ENCODE measurements at regions not wholly inside any gene's neighbourhood (a gene's known extent, or its start where the extent isn't known, plus 50 kb on each side); places are given as distances from the start of the nearest gene placed in this dataset.
"Not testable (repeated sequence)": the region's sequence is repeated elsewhere in the genome, so short reads cannot be mapped to it uniquely, and the experiment has no call there.

DNA sequence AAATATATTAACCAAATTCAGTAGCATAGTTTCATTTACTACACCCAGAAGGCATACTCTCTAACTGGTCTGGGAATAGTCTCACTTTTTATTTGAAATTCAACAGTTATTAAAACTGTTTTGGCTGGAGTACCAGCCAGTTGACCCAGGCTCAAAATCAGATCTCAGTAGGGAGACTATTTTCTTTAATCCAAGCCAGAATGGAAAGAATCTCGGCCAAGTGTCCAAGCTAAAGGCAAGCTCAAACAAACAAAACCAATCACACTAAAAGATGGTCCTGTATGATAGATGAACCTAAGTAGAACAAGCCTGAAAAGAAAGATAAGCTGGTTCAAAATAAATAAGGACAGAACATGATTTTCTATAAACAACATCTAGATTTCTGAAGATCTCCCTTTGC is 259.6 kb upstream of the POM121L12 start:
- no peak for DNase-seq

DNA sequence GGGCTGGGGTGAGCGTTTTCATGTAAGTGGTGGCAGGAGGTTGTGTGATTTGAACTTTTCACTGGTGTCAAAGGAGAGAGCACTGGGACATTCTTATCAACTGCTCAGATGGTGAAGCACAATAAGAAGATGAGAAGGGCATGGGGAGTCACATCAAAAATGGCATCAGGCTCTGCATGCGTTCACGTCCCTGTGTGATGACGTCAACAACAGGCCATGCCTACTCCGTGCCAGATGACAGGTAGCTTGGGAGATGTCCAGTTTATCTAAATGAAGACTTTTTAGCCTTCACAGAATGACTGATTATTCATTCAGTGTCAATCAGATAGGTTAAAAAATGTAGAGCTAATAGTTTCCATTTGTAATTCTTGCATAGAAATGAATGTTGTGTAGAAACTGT is 264.3 kb upstream of the POM121L12 start:
- no peak for DNase-seq

DNA sequence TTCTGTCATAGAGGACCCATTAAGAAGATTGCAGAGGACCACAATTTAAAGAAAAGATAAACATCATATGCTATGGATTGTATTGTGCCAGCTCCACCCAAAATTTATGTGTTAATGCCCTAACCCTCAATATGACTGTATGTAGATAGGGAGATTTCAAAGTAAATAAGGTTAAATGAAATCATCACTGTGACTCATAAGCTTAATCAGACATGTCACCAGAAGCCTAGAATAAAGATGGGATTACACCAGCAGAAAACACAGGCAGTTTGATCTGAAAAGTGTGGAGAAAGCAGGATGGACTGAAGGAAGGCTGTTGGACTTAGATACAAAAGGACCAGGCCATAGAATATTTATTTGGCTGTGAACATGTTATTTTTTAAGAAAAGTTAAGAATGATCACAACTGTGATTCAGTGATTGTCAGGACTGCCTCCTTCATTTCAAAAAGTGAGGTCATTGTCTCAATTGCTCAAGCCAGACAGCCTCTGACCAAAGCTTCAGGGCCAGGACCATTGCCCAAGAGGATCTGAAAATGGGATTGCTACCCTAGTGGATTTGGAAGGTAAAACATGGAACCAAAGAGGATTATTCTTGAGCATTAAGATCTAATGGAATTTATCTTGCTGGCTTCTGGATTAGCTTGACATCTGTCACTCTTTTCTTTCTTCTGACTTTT is 270.8 kb upstream of the POM121L12 start:
- no peak for DNase-seq

- DNase-seq: no peak
Measured at GRCh38 chr7:52758356-52758755, 277.1 kb upstream of the POM121L12 start.

GRCh38 chr7:52753855-52754254 is 281.6 kb upstream of the POM121L12 start:
- DNase-seq: no peak

DNA sequence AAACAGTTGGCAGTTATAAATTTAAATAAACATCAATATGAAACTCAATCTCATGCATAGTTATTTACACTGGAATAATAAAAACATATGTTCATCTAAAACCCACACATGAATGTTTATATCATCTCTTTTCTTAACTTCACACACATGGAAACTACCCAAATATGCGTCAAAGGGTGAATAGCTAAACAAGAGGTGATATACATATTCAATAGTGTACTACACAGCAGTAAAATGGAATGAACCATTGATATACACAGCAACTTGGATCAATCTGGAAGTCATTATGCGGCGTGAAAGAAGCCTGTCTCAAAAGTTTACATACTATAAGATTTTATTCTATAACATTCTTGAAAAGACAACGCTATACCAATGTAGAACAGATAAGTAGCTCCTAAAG is 282.5 kb upstream of the POM121L12 start:
- no peak for DNase-seq

- no peak for DNase-seq
Measured at GRCh38 chr7:52749880-52750279, 285.6 kb upstream of the POM121L12 start.

DNA sequence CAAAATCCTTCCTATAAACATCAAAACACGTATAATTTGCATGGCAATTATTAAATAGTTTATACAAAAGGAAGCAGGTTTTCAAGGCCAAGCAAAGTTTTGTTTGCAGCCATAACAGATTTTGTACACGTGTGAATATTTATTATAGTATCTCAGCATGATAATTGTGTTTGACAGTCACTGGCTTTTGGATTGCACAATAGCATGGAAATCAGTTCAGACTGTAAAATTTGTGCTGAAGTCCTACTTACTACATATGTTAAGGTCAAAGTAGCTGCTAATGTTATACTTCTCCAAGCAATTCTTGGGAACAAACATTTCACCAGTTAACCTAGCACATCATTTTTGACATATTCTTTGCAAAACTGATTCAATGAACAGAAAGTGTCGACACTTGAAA is 287.6 kb upstream of the POM121L12 start:
- DNase-seq: no peak

- no peak for DNase-seq
Measured at GRCh38 chr7:52741670-52742290, 293.7 kb upstream of the POM121L12 start.

DNA sequence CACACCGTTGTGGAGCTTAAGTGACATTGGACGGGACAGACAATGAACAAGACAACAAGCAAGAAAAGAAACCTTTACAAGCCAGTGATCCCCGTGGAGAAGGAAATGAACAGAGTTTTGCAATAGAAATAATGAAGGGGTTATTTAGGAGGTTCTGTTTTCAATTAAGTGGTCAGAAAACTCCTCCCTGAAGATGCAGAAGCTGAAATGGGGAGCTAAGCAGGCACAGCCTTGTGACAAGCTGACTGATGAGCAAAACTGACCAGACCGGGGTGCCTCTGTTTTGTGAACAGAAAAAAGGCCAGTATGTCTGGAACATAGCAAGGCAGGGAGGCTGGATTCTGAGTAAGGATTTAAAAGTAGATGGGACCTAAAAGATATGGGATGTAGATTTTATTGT is 299.8 kb upstream of the POM121L12 start:
- DNase-seq: no peak

GRCh38 chr7:52728683-52729082 is 306.8 kb upstream of the POM121L12 start:
- not testable (repeated sequence) for DNase-seq

DNA sequence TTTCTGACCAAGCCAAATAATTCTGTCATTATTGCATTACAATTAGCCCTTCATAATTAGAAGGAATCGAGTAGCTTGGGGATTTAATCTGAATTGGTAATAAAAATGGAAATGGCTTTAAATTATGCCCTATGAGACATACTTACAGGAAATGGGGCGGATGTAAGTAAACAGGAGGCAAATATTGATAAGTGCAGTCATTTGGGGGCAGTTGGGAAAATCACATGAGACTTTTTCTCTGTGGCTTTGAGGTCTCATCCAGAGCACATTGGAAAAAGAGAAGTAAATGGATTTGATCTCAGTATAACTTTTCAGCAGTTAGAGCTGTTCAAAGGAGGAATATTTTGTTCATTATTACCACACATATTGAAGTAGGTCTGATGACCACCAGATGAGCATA is 307.8 kb upstream of the POM121L12 start:
- no peak for DNase-seq

GRCh38 chr7:52726986-52727385 is 308.4 kb upstream of the POM121L12 start:
- DNase-seq: no peak

DNA sequence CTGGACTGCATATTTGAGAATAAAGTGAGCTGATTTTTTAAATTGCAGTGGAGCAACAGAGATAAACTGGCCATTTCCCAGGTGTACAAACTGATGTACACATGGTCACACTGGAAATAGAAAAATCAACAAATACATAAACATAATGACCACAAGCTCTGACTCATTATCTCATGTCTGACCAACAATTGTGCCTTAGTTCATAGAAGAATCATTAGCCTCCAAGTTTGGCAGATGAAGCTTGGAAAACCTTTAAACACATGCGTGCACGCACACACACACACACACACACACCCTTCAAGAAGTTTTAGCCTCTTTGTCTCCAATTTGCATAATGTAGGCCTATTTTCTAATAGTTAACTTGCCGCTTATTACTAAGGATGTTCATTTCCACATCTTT is 308.9 kb upstream of the POM121L12 start:
- no peak for DNase-seq

GRCh38 chr7:52723606-52724005 is 311.8 kb upstream of the POM121L12 start:
- DNase-seq: no peak

- no peak for DNase-seq
Measured at GRCh38 chr7:52720856-52721255, 314.6 kb upstream of the POM121L12 start.

DNA sequence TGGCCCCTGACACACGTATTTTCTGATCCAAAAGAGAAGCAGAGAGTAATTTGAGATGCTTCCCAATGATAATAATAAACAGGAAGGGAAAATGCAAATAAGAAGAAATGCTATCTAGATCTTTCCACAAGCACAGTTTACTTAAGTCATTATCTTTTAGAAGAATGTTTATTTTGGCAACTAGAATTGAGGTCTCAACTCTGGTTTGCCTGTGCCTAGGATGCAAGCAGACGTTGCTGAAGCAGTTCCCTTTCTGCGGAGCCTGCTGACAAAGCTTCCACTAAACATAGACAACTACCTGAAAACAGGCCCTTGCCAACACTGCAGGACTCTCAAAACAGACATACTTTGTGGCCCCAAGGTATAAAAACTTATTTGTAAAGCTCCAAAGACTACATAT is 315.8 kb upstream of the POM121L12 start:
- no peak for DNase-seq

- no peak for DNase-seq
Measured at GRCh38 chr7:52715701-52716100, 319.7 kb upstream of the POM121L12 start.

DNA sequence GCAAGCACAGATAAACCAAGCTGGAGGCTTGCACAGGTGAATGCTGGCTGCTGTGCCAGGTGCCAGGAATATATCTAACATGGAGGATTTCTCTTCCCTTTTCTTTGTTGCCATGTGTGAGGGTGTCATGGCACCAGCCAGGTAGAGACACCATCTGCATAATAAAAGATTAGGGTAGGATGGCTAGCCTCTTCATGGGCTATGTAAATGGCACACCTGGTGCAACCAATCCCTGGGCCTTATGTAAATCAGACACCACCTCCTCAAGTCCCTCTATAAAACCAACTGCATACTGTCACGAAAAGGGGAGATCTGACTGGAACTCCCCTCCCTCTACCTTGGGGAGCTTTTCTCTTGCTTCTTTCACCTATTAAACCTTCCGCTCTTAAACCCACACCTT is 322.5 kb upstream of the POM121L12 start:
- no peak for DNase-seq

GRCh38 chr7:52711951-52712350 is 323.5 kb upstream of the POM121L12 start:
- no peak for DNase-seq

- no peak for DNase-seq
Measured at GRCh38 chr7:52708846-52709245, 326.6 kb upstream of the POM121L12 start.

DNA sequence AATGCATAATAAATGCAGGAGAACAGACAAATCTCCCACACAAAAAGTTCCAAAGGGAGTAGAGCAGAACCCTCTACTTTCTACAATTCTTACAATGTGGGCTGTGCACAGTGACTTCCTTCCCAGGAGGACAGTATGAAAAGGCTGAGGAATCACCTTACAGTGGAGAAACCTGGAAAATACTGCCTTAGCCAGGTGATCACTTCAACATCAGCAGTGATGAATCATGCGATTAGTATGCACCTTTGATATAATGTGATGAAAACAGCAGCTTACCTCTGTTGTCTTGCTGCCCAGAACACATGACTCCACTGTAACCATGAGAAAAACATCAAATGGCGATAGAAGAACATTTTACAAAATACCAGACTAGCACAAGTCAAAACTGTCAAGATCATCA is 329.7 kb upstream of the POM121L12 start:
- no peak for DNase-seq

DNA sequence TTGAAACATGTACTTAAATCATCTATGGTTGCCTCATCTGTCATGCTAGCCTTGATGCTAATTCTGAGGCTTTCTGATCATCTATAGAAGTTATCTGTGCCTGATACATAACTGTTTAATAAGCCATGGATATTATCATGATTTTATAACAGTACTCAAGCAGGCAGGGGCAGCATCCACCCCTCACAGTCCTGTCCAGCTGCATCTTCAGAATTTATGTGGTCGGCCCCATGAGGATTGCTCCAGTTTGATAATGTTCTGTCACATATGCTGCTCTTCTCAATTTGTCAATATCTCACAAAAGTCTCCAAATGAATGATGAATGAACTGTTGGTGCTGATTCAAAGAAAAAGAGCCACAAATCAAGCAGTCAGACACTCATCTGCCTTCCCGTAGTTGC is 335.1 kb upstream of the POM121L12 start:
- no peak for DNase-seq

DNA sequence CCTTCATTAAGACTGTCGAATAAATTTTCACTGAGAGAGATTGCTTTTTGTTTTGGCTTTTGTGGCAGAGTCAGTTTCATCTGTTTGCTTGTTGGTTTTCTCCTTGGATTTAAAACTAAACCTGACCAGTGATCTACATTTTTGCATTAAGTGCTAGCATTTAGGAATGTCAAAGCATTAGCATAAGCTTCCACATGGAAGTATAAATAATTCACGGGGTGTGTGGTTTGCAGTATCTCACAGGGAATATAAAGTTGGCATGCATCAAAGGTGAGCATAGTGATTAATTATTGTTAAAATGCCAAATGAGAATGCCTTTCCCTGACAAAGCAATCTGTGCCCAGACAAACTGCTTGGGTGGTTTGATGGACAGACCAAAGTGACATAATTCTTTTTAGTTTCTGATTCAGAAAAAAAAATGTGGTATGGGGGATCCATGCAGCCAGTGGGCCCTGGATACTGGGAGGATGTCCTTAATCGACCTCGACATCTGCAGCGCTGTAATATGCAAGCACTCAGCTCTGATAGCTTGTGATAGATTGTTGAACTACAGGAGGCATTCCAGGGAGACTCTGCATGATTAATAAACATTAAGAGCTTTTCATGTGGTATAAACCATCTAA is 339.3 kb upstream of the POM121L12 start:
- no peak for DNase-seq

GRCh38 chr7:52691257-52691656 is 344.2 kb upstream of the POM121L12 start:
- no peak for DNase-seq
